Endothelial cell of umbilical vein (primary cell): ENCODE measurements at regions not wholly inside any gene's neighbourhood (a gene's known extent, or its start where the extent isn't known, plus 50 kb on each side); places are given as distances from the start of the nearest gene placed in this dataset.

ENCODE experiments used
- BruUV-seq: library from RNA; stranded (reverse); fragments of 400-500 nt; replicated peaks from 2 replicates; lab custom pipeline; 2021; lab: Mats Ljungman, UMichigan
- CTCF ChIA-PET: fragments of 300-600, 350-600 bp; sonication (Branson Sonifier 250); formaldehyde crosslinking; loops from one replicate; lab custom pipeline; 2021; ENCODE audit warnings: antibody characterized with exemption, inconsistent platforms; lab: Charles Lee
- POLR2A ChIA-PET: fragments of 300-600, 350-600 bp; sonication (Branson Sonifier 250); formaldehyde crosslinking; loops from one replicate; lab custom pipeline; 2021; ENCODE audit warnings: antibody characterized with exemption, inconsistent platforms; lab: Charles Lee
- DNase-seq: peaks from one replicate; pipeline ENCODE4 v3.0.0-alpha.2; 2011; ENCODE audit warnings: low read depth, low spot score
- FAIRE-seq: peaks from 2 replicates; lab custom pipeline; 2011; peaks lifted over from hg19 to GRCh38; lab: Jason Lieb, UNC
- H2AFZ ChIP-seq: 2 replicates; pipeline ENCODE4 v1.6.0; 2012; ENCODE audit warnings: low read depth, low read length, control low read depth, inconsistent platforms
- H3K27ac ChIP-seq: 2 replicates; pipeline ENCODE4 v1.5.1; 2011; ENCODE audit warnings: low read depth, mild to moderate bottlenecking, control low read depth, low read length, moderate library complexity; ENCODE audit not compliant: insufficient read depth
- H3K27me3 ChIP-seq, 2 experiments: 2 replicates each; pipeline versions ENCODE4 v1.6.0 to v1.6.1; 2011; ENCODE audit warnings: low read length in 2 of 2, mixed read lengths in 1 of 2; ENCODE audit not compliant: control insufficient read depth in 2 of 2, insufficient read depth in 2 of 2
- H3K36me3 ChIP-seq, 2 experiments: 2 replicates in 1 of 2; 3 replicates in 1 of 2; pipeline ENCODE4 v1.5.1; 2011; ENCODE audit warnings: low read length in 2 of 2, mild to moderate bottlenecking in 1 of 2, moderate library complexity in 1 of 2; ENCODE audit not compliant: control insufficient read depth in 2 of 2, insufficient read depth in 2 of 2; ENCODE audit errors: extremely low read depth in 1 of 2
- H3K4me1 ChIP-seq: 3 replicates; pipeline ENCODE4 v1.5.1; 2011; ENCODE audit warnings: mild to moderate bottlenecking, low read length; ENCODE audit not compliant: control insufficient read depth, insufficient read depth; ENCODE audit errors: extremely low read depth
- H3K4me2 ChIP-seq: 2 replicates; pipeline ENCODE4 v1.6.1; 2011; ENCODE audit warnings: low read length, control low read depth, mixed read lengths; ENCODE audit not compliant: insufficient read depth
- H3K4me3 ChIP-seq, 3 experiments: fragments of 200-600 bp in 1 of 3; sonication (generic), shearing (Covaris generic) in 1 of 3; replicated peaks in 1 of 3; 2 replicates each; pipeline ENCODE4 v1.5.1; 2011 to 2016; ENCODE audit warnings: control low read depth in 3 of 3, low read length in 3 of 3, mild to moderate bottlenecking in 2 of 3, inconsistent platforms in 1 of 3, low read depth in 1 of 3, moderate library complexity in 1 of 3; ENCODE audit not compliant: insufficient read depth in 1 of 3
- H3K79me2 ChIP-seq: 2 replicates; pipeline ENCODE4 v1.6.0; 2012; ENCODE audit warnings: low read length, inconsistent platforms; ENCODE audit not compliant: control insufficient read depth, insufficient read depth
- H3K9ac ChIP-seq: replicated peaks from 2 replicates; pipeline ENCODE3; 2011; ENCODE audit warnings: low read length, control low read depth; ENCODE audit not compliant: insufficient read depth; ENCODE audit errors: extremely low read depth
- H3K9me1 ChIP-seq: replicated peaks from 3 replicates; pipeline ENCODE4 v1.6.0; 2011; ENCODE audit warnings: mild to moderate bottlenecking, low read length; ENCODE audit not compliant: control insufficient read depth, insufficient read depth; ENCODE audit errors: extremely low read depth
- H3K9me3 ChIP-seq: replicated peaks from 2 replicates; pipeline ENCODE4 v1.5.1; 2012; ENCODE audit warnings: low read length, inconsistent platforms; ENCODE audit not compliant: control insufficient read depth, insufficient read depth
- H4K20me1 ChIP-seq: replicated peaks from 2 replicates; pipeline ENCODE3; 2011; ENCODE audit warnings: mild to moderate bottlenecking, low read length; ENCODE audit not compliant: control insufficient read depth, insufficient read depth; ENCODE audit errors: extremely low read depth
- EZH2 ChIP-seq: IDR thresholded peaks from 2 replicates; pipeline ENCODE4 v1.6.1; 2012; ENCODE audit warnings: borderline replicate concordance, low read depth, mild to moderate bottlenecking, moderate library complexity, low read length, inconsistent platforms; ENCODE audit not compliant: severe bottlenecking
- FOS ChIP-seq: IDR thresholded peaks from 2 replicates; pipeline ENCODE4 v1.6.1; 2011; ENCODE audit warnings: mild to moderate bottlenecking, low read length, moderate library complexity, borderline replicate concordance; ENCODE audit not compliant: insufficient read depth
- GATA2 ChIP-seq: IDR thresholded peaks from 2 replicates; pipeline ENCODE4 v1.7.0; 2011; ENCODE audit warnings: low read depth, mild to moderate bottlenecking, moderate library complexity, mixed read lengths, low read length; ENCODE audit not compliant: insufficient read length, insufficient read depth
- JUN ChIP-seq: IDR thresholded peaks from 2 replicates; pipeline ENCODE4 v1.6.1; 2011; ENCODE audit warnings: borderline replicate concordance, low read depth; ENCODE audit not compliant: insufficient read length, insufficient read depth
- MYC ChIP-seq: IDR thresholded peaks from one replicate; pipeline ENCODE4 v1.6.1; 2011; ENCODE audit warnings: mild to moderate bottlenecking, low read depth, low read length
- POLR2A ChIP-seq: IDR thresholded peaks from 2 replicates; pipeline ENCODE4 v1.6.1; 2012; ENCODE audit warnings: low read depth, mild to moderate bottlenecking, control low read depth, low read length
- POLR2AphosphoS5 ChIP-seq: IDR thresholded peaks from 2 replicates; pipeline ENCODE4 v1.6.1; 2012; ENCODE audit warnings: low read depth, mild to moderate bottlenecking, control low read depth, low read length, moderate library complexity; ENCODE audit not compliant: insufficient read depth
- dilution Hi-C: fragments of 300-500 bp; cut with MboI; formaldehyde crosslinking; loops from one replicate; pipeline ENCODE4 v1.15.0; 2019; ENCODE audit warnings: low sequenced_read_pairs; ENCODE audit not compliant: extremely low pct_ligation_motif_present
- intact Hi-C: fragments of 100-400 bp; cut with micrococcal nuclease; formaldehyde crosslinking; loops from one replicate; pipeline ENCODE4 v1.10.0; 2022
- TF ChIP-seq, protein P1 (sequence below): IDR thresholded peaks from 2 replicates; pipeline ENCODE4 v1.6.1; 2011; ENCODE audit not compliant: insufficient read depth, insufficient read length
- TF ChIP-seq, protein P2 (sequence below), 2 donors: IDR thresholded peaks; 1 replicate in 1 of 2; 2 replicates in 1 of 2; pipeline ENCODE4 v1.5.1; 2011; ENCODE audit warnings: low read length in 2 of 2, mild to moderate bottlenecking in 2 of 2, moderate library complexity in 2 of 2, control low read depth in 1 of 2, inconsistent platforms in 1 of 2, low read depth in 1 of 2; ENCODE audit not compliant: insufficient read depth in 1 of 2; ENCODE audit errors: extremely low read depth in 1 of 2

DNA sequence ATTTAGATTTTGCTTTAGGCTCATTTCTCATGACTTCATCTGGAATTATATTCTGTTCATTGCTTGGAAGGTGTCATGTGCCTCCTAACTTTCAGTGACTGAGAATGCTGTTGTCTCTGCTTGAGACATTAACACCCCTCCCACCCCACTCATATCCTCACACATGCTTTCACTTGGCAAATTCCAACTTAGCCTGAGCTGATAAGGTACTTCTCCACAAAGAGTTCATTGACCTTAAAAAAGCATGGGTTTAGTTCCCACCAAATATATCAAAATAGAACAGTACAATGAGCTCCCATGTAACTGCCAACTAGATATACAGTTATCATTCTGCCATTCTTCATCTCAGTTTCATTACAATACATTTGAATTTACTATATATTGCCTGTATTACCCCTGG, 576.5 kb upstream of the ADGRL2 start:
- intact Hi-C loops (no loop called here), dilution Hi-C loops (no loop called here)

More for the DNA sequence above, 576.5 kb upstream of the ADGRL2 start:
- Histone ChIP-seq H3K4me1 (no peaks in the 10 kb centered on the region), H3K27me3 (no peaks in the 10 kb centered on the region), H2AFZ (no peak overlapping the region), H3K9ac (no peak overlapping the region), H4K20me1 (no peaks in the 10 kb centered on the region), H3K79me2 (no peaks in the 10 kb centered on the region), H3K9me1 (no peaks in the 10 kb centered on the region), H3K4me2 (no peak overlapping the region), H3K36me3 (no peaks in the 10 kb centered on the region), H3K4me3 (no peak overlapping the region), H3K27ac (no peak overlapping the region), H3K9me3 (no peaks in the 10 kb centered on the region)
- no peak for FAIRE-seq
- TF ChIP-seq JUN (no peak), EZH2 (no peak), MYC (no peak), GATA2 (no peak), FOS (no peak), POLR2A (no peak), POLR2AphosphoS5 (no peak)
- TF ChIP-seq, protein P1, sequence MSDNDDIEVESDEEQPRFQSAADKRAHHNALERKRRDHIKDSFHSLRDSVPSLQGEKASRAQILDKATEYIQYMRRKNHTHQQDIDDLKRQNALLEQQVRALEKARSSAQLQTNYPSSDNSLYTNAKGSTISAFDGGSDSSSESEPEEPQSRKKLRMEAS: no peak
- TF ChIP-seq, protein P2, sequence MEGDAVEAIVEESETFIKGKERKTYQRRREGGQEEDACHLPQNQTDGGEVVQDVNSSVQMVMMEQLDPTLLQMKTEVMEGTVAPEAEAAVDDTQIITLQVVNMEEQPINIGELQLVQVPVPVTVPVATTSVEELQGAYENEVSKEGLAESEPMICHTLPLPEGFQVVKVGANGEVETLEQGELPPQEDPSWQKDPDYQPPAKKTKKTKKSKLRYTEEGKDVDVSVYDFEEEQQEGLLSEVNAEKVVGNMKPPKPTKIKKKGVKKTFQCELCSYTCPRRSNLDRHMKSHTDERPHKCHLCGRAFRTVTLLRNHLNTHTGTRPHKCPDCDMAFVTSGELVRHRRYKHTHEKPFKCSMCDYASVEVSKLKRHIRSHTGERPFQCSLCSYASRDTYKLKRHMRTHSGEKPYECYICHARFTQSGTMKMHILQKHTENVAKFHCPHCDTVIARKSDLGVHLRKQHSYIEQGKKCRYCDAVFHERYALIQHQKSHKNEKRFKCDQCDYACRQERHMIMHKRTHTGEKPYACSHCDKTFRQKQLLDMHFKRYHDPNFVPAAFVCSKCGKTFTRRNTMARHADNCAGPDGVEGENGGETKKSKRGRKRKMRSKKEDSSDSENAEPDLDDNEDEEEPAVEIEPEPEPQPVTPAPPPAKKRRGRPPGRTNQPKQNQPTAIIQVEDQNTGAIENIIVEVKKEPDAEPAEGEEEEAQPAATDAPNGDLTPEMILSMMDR (IDR thresholded peaks at IDR 0.05; ENCODE audit: extremely low read depth in 1 of 2, insufficient read depth in 1 of 2, low read depth in 1 of 2, low read length in 2 of 2): no peak
- POLR2A ChIA-PET: no interaction called here
- CTCF ChIA-PET: interaction anchor here (1.4 kb wide), 1 partner anchor 16 kb away, joined by 3 read pairs; no protein-coding TSS in a partner anchor
- no TSS peak for BruUV-seq
- no peak for DNase-seq
